ENCODE measurements at regions not wholly inside any gene's neighbourhood (a gene's known extent, or its start where the extent isn't known, plus 50 kb on each side); places are given as distances from the start of the nearest gene placed in this dataset.
"Not testable (repeated sequence)": the region's sequence is repeated elsewhere in the genome, so short reads cannot be mapped to it uniquely, and the experiment has no call there.

DNA sequence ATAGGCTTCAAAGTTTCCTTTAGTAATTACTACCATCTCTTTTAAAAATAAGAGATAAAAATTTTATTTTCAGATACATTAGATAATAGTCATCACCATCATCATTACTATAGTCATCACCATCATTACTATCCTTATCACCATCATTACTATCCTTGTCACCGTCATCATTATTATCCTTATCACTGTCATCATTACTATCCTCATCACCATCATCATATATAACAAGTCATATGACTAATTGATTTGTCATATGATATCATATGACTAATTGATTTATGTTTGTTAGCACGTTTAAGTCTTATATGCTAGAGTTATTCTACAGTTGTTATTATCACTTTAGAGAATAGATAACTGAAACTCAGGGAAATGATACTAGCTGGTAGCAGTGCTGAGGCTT, 382.1 kb upstream of the CDH18 start:
- no peak for DNase-seq (ENCODE audit: low spot score)

DNA sequence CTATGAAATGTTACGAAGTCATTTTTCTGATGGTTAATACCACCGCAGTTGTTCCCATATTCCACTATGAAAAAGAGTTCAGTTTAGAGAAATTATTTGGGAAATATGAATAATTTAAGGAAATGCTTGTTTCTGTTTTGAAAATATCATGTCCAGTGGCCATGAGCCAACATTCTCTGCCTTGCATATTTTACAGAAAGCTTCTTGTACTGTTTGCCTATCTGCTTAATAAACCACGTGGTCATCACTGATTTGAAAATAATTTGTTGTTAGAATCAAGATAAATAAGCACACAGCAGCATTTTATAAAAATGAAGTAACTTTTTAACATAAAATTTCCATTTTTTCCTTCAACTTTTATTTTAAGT, 381.5 kb upstream of the CDH18 start:
- DNase-seq (ENCODE audit: low spot score), result no peak

DNA sequence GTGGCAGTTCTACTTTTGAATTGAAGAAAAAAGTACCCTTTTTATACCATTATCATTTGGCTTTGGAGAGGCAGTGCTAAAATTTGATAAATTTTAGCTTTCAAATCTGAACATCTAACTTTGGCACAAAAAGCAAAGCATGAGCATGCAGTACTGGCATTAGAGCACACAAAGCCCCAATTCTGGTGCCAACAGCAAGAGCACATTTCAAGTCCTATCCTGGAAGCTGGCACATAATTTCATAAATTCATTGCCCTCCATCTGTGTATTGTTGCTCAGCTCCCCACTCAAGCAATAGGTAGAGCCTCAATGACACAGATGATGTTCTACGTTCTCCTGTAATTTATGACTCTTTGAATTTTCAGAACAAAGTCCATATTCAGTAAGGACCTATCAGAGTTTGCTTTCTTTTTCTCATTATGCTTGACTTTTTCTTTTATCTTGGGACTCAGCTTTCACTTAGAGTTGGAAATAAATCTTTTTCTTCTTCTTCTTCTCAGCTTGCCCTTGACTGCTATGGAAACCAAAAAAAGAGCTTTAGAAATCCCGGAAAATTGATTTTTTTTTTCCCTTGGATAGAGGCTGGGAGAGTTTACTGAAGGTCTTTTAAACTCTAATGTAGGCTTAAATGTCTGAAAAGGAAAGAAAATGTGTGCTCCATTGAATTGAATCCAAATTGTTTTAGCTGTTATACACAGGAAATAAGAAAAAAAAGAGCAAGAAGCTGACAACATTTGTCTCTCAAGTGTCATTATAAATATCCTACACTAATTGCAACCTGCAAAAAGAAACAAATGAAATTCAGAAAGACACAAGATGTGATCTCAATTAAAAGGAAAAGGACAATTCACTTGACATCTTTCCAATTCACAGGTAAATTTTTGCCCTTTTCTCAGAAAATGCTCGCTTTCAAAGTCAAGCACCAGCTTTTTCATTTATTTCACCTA, 380.8 kb upstream of the CDH18 start:
- DNase-seq (ENCODE audit: low spot score), result no peak

DNA sequence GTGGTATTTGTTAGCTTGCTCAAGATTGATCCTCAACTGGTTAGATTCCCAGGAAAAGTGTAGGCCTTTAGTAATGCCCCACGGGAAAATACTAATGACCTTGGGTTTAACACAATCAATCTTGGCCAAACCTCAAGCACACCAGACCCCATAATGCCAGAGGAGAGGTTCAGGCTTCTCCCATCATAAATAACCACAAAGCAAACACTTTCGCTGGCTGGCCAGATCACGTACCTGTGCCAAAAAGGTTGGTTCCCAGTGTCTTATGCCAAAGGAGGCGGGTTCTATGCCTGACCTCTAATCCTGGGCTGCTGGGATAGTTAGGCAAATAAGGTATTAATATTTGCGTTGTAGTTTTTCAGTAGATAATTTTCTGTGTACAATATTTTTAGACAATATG, 379.2 kb upstream of the CDH18 start:
- DNase-seq (ENCODE audit: low spot score), result no peak

DNA sequence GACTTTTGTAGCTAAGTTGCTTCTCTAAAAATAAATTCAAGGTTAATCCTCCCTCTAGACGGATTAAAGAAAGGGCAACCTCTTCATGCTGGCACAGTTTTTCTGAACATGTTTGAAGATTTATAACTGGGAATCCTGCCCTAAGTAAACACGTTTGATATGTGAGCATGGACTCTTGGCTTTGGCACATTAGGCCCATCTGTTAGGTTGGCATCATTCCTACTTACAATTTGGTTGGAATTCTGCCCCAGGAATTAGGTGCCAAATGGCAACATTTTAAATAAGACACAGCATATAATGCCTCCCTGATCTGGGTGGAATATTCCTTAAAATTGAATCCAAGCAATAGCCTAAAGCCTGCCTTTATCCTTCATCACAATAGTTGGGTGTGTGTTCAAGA, 372.3 kb upstream of the CDH18 start:
- peak; percentile 66 for DNase-seq (ENCODE audit: low spot score)

DNA sequence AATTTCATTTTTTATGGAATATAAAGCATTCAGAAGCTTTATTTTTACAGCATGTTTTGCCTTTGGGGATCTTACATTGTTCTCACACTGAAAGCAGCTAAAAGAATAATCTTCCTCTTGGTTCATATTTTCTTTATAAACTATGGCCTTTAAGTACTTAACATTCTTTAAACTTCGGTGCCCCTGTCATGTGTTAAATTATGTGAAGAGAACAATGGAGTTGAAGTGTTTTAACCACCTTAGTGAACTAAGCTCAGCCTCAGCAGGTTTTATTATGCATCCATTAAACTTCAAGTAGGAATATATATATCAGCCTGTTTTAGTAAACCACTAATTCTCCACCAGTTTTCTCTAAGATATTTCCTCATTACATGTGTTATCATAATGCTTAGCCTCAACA, 371.4 kb upstream of the CDH18 start:
- no peak for DNase-seq (ENCODE audit: low spot score)

DNA sequence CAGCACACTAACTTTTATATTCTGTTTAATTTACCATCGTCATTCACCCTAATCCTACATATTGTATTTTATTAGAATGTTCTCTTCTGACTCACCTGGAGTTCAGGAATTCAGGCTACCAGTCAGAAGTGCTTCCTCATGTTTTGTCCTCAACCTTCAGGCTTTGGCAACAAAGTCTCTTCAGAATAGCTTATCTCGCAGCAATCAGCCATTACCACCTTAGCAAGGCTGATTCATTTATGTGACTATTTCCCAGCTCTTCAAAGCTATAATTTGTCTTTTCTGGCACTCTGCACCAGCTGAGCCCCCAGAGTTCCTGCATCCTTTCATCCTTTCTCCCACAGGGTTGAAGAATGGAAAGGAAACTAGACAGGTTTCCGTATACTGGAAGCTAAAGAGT, 365.5 kb upstream of the CDH18 start:
- no peak for DNase-seq (ENCODE audit: low spot score)

DNA sequence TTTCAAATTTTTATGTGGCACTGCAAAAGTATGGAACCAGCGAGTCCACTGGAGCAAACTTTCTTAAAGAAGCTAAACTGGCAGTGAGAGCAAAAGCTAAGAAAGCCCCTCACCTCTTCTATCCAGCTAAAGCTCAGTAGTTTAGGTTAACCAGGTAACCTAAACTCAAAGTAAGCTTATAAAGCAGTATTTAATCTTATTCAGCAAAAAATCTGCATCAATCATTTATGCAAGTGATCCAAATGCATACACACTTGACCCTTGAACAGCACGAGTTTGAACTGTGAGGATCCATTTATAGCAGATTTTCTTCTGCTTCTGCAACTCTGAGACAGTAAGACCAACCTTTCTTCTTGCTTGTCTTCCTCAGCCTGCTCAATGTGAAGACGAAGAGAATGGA, 363.8 kb upstream of the CDH18 start:
- no peak for DNase-seq (ENCODE audit: low spot score)

DNA sequence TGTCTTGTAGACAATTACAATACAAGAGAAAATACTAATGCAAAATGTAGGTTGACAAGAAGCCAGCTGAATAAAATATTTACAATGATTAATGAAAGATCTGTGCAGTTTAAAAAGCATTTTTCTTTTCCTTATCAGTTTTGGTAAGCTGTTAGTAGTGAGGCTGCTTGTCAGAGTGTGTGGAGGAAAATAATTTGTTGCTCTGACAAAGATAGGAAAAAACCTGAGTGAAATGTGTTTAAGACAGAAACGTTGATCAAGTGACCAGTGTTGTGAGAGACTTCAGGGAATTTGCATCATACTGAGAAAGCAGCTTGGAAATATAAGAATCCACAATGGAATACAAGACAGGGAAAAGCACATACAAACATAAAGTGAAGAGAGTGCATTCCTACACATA, 360.3 kb upstream of the CDH18 start:
- no peak for DNase-seq (ENCODE audit: low spot score)

DNA sequence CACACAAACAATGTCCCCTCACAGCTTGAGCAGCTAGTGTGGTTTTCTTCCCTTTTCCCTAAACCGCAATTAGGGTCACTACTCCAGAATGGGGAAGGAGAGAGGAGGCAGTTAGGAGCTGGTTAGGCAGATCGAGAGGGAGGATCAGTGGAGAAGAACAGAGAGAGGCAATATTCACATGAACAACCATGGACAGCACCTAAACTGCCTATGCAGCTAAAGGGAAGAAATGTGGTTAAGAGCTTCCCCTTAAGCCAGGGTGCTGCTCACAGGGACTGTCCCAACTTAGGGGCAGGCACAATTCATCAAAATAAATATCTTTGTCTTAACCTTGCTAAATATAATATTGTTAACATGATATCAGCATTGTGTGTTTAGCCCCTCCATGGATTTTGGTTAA, 359.3 kb upstream of the CDH18 start:
- DNase-seq (ENCODE audit: low spot score), result no peak

DNA sequence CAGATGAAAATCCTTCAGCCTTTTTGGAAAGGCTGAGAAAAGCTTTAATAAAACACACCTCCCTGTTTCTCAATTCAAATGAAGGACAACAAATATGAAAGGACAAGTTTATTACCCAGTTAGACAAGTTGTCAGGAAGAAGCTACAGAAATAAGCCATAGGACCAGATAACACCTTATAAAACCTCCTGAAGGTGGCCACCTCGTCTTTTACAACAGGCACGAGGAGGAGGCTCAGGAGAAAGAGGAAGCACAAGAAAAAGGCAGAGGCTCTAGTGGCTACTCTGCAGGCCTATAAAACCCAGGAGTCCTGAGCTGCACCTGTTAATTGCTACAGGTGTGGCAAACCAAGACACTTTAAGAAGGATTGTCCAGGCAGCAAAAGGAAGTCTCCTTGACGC, 352.1 kb upstream of the CDH18 start:
- no peak for DNase-seq (ENCODE audit: low spot score)

DNA sequence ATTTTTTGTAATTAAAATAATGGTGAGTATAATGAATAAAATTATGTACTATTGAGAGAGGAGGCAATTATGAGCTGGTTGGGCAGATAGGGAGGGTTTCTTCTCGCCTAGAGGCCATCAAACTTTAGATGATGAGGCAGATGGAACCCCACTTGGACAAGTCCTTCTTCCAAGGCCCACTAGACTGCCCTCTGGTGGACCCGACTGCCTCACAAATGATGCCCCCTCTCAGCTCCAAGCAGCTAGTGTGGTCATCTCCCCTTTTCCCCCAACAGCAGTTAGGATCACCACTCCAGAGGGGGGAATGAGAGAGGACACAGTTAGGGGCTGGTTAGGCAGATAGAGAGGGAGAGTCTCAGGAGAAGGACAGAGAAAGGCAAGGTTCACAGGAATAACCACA, 348.0 kb upstream of the CDH18 start:
- DNase-seq (ENCODE audit: low spot score), result no peak

DNA sequence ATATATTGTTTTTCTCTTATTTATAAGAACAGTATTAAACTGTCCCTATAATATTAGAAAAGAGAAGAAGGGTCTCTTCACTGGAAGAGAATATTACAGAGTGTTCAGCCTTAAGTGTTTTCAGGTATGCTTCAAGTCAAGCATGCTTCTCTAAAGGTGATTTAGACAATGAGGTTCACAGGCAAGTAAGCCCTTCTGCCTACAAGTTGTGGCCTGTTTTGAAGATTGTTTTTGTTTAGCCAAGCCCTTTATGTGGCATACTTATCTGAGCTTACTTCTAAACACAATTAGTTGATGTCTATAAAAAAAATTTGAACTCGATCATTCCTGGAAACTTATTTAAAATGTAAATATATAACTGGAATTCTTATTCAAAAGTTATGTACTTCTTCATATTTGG, 343.8 kb upstream of the CDH18 start:
- DNase-seq (ENCODE audit: low spot score), result no peak

DNA sequence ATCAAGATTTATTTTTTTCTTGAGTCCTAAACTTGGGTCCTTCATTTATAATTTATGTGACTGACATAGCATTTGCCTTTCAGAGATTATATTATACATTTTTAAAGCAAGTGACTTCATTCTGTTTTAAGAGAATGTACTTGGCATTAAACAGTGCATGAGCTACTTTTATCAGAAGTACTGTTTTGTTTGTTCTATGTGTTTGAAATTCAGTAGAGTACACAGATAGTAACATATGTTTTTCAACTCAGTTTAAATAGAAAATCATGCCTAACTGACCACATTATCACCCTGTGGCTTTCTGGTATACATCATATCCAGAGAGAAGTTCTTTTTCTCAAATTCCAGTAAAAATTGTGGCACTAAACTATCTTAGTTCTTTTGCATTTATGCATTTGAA, 335.3 kb upstream of the CDH18 start:
- no peak for DNase-seq (ENCODE audit: low spot score)

DNA sequence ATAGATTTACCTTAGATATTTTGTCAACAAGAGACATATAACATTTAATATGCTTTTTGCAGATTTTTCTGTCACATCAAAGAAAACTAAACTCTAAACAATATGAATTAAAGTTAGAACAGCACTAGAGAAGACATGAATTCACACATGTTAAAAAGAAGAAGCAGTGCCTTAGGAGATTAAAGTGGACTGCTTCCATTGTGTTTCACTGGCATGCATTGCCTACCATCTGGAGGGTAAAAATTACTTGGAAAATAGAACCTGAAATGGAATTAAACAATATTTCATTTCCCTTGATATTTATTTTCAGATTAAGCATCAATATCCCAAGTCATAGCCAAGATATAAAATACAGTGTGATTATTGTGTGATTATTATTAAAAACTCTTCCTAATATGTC, 319.4 kb upstream of the CDH18 start:
- DNase-seq (ENCODE audit: low spot score), result no peak

DNA sequence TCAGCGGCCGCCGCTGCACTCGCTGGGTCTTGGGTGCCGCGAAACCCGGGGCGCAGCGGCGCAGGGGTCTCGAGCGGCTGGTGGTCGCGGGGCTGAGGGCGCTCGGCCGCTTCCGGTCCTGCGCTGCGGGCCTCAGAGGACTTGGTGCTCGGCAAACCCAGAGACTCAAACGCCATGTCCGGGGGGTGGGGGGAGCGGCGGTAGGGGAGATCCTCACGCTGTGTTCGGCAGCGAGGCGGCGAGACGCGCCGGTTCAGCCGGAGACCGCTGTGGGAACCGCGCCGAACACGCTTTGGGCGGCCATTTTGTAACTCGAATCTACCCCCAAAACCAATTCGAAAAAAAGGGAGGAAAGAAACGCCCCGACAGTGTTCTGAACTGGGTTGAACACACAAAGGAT, 317.5 kb upstream of the CDH18 start:
- no peak for DNase-seq (ENCODE audit: low spot score)

DNA sequence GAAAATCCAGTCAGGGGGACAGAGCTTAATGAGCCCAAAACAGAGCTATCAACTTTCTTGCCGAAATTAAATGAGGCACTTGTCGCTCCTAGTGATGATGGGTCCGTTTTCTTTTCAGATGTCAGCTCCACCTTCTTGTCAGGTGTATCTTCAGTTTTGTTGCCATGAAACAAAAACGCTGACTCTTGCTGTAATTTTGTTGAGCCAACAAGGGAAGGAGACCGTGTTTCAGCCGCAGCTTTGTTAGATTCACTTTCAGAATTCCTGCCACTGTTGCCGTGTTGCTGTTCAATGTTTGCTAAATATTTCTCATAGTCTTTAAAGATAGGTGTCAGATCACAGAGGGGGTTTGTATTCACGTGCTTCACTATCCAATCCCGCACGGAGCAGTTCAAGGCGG, 316.6 kb upstream of the CDH18 start:
- DNase-seq (ENCODE audit: low spot score), result not testable (repeated sequence)

DNA sequence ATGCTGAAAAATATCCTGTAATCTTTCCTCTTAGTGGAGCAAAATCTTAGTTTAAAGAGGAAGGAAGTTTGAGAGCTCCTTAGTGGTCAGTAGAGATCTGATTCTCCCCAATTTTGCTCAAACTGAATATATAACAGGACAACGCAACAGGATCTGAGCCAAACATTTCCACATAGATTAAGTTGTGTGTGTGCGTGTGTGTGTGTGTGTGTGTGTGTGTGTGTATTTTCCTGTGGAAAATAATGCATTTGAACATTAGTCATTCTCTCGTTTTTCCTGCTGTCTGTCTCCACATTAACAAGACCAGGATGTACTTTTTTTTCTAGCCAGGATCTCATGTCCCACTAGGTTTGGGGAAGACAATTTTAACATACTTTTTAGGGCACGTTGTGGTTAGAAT, 312.1 kb upstream of the CDH18 start:
- DNase-seq (ENCODE audit: low spot score), result no peak

DNA sequence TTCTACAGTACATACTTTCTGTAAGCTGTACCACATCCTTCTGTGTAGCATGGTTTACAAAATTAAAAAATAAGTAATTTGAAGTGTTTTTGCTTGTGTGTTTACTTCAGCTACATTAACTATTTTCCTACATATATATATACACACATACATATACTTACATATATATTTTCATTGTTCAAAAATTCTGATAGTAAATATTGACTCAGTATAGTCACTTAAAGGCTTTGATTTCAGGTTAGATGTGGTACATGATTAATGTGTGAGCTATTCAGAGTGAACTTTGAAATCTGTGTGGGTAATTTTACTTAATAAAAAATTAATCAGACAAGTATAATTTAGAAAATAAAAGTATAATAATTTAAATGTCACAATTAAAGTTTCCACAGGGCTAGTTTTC, 306.7 kb upstream of the CDH18 start:
- DNase-seq (ENCODE audit: low spot score), result no peak

DNA sequence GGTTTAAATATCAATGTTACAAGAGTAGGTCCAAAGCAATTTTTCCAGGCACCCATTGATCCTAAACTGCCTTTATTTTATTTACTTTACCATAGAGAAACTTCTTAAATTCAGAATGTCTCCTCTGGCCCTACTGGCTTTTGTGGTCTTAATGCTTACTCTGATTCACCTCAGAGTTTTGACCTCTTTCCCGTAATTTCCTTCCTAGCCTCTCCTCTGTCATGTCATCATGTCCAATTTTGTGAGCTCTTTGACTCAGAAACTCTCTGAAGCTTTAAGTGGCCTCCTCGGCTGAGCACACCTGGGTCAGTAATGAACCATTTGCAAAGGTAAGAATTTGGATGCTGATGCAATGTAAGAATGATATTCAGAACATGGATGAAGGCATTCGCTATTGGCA, 303.8 kb upstream of the CDH18 start:
- no peak for DNase-seq (ENCODE audit: low spot score)

DNA sequence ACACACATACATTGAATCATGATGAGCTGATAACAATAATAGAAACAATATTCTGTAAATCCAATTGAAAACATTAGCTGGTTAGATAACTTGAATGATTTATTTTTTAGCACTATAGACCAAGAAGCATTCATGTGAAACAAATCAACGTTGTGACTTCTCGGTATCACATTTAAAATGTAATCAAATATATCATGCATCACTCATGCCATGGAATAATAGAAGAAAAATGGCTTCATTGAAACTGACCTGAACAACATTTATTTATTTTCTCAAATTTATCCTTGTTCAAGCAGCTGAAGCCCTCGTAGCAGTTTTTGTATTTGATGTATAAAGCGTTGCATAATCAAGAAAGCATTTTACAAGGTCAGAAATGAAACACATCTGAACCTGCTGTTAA, 299.6 kb upstream of the CDH18 start:
- no peak for DNase-seq (ENCODE audit: low spot score)

DNA sequence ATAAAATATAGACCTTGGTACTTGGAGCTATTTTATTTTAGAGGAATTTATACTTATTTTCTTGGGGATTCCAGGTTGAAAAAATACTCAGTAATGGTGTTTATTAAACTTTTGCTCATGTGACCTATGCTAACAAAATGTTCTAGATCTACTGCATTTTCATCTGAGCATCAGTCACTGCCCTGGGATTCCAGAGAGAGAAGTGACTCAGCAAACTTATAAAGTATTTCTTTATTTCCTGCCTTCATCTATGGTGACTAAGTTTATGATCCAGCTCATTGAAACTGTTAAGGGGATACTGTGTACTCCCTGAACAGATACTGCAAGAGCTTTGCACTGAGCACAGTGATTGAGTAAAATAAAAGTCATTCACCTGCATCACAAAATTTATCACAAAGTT, 298.5 kb upstream of the CDH18 start:
- DNase-seq (ENCODE audit: low spot score), result no peak

DNA sequence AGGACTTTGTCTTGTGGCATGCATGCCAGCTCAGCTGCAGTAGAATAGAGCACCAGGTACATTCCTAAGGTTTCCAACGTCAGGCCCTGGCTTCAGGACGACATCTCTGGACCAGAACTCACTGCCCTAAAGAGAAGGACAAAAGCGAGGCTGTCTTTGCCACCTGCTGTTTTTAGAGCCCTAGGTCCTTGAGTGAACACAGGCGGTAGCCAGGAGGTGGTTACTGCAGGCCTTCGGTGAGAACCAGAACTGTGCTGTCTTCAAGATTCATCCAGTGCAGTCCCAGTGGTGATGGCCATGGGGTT, 288.9 kb upstream of the CDH18 start:
- DNase-seq (ENCODE audit: low spot score), result no peak

DNA sequence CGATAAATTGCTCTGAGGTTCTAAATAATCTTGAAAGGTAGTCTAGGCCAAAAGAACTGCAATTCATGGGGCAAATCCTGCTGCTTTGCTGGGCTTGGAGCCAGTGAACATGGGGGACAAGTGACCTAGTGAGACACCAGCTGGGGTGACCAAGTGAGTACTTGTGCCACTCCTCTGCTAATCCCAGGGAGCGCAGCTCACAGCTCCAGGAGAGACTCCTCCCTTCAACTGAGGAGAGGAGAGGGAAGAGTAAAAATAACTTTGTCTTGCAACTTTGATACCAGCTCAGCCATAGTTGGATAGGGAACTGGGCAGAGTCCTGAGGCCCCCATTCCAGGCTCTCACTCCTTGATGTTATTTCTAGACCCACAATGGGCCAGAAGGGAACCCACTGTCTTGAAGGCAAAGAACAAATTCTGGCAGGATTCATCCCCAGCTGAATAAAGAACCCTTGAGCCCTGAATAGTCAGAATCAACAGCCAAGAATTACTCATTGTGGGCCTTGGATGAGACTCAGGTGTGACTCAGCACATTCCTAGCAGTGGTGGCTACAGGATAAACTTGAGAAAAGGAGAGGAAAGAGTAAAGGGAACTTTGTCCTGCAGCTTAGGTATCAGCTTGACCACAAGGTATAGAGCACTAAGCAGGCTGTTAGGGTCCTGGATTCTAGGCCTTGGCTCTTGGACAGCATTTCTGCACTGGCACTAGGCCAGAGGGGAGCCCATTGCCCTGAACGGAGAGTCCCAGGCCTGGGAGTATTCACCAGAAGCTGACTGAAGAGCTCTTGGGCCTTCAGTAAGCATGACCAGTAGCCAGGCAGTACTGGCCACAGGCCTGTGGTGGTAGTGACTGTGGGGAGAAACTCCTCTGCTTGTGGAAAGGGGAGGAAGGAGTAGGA, 288.3 kb upstream of the CDH18 start:
- no peak for DNase-seq (ENCODE audit: low spot score)
